ENCODE measurements at regions not wholly inside any gene's neighbourhood (a gene's known extent, or its start where the extent isn't known, plus 50 kb on each side); places are given as distances from the start of the nearest gene placed in this dataset.

- TF ChIP-seq MAX (IDR thresholded peaks at IDR 0.05; ENCODE audit: low read depth, low read length), result no peak
- TF ChIP-seq MYC (IDR thresholded peaks at IDR 0.05; ENCODE audit: low read depth, low read length), result no peak
- no peak for TF ChIP-seq CTCF (IDR thresholded peaks at IDR 0.05; ENCODE audit: low read depth, low read length)
- TF ChIP-seq POLR2A (IDR thresholded peaks at IDR 0.05; ENCODE audit: extremely low read depth, insufficient read length), result no peak
- DNase-seq (ENCODE audit: low read depth), result no peak
- H3K4me3 ChIP-seq (ENCODE audit: low read depth, low read length), result no peak overlapping the region
These were observed 420.8 kb downstream of the MTRR start for GRCh38 chr5:8289779-8290178.

- TF ChIP-seq CTCF (IDR thresholded peaks at IDR 0.05; ENCODE audit: low read depth, low read length), result no peak
- no peak for TF ChIP-seq MYC (IDR thresholded peaks at IDR 0.05; ENCODE audit: low read depth, low read length)
- no peak for TF ChIP-seq POLR2A (IDR thresholded peaks at IDR 0.05; ENCODE audit: extremely low read depth, insufficient read length)
- TF ChIP-seq MAX (IDR thresholded peaks at IDR 0.05; ENCODE audit: low read depth, low read length), result no peak
- DNase-seq (ENCODE audit: low read depth), result no peak
These were observed 421.8 kb downstream of the MTRR start for GRCh38 chr5:8290721-8291120.

GRCh38 chr5:8291641-8292040 lies 422.7 kb downstream of the MTRR start:
- no peak for TF ChIP-seq MYC (IDR thresholded peaks at IDR 0.05; ENCODE audit: low read depth, low read length)
- TF ChIP-seq POLR2A (IDR thresholded peaks at IDR 0.05; ENCODE audit: extremely low read depth, insufficient read length), result no peak
- no peak for TF ChIP-seq MAX (IDR thresholded peaks at IDR 0.05; ENCODE audit: low read depth, low read length)
- TF ChIP-seq CTCF (IDR thresholded peaks at IDR 0.05; ENCODE audit: low read depth, low read length), result no peak
- no peak for DNase-seq (ENCODE audit: low read depth)
- no peak overlapping the region for H3K4me3 ChIP-seq (ENCODE audit: low read depth, low read length)

More at GRCh38 chr5:8290721-8291120, 421.8 kb downstream of the MTRR start:
- H3K4me3 ChIP-seq (ENCODE audit: low read depth, low read length), result no peak overlapping the region

GRCh38 chr5:8295141-8295540 lies 426.2 kb downstream of the MTRR start:
- H3K4me3 ChIP-seq (ENCODE audit: low read depth, low read length), result no peak overlapping the region
- TF ChIP-seq POLR2A (IDR thresholded peaks at IDR 0.05; ENCODE audit: extremely low read depth, insufficient read length) (no peak), MYC (IDR thresholded peaks at IDR 0.05; ENCODE audit: low read depth, low read length) (no peak)

GRCh38 chr5:8299716-8300115 lies 430.8 kb downstream of the MTRR start:
- H3K4me3 ChIP-seq (ENCODE audit: low read depth, low read length), result no peak overlapping the region
- DNase-seq (ENCODE audit: low read depth), result no peak
- TF ChIP-seq MAX (IDR thresholded peaks at IDR 0.05; ENCODE audit: low read depth, low read length) (no peak), CTCF (IDR thresholded peaks at IDR 0.05; ENCODE audit: low read depth, low read length) (no peak), POLR2A (IDR thresholded peaks at IDR 0.05; ENCODE audit: extremely low read depth, insufficient read length) (no peak), MYC (IDR thresholded peaks at IDR 0.05; ENCODE audit: low read depth, low read length) (no peak)

More at GRCh38 chr5:8295141-8295540, 426.2 kb downstream of the MTRR start:
- no peak for DNase-seq (ENCODE audit: low read depth)

GRCh38 chr5:8304341-8304740 lies 435.4 kb downstream of the MTRR start:
- TF ChIP-seq CTCF (IDR thresholded peaks at IDR 0.05; ENCODE audit: low read depth, low read length), result no peak
- no peak for TF ChIP-seq MYC (IDR thresholded peaks at IDR 0.05; ENCODE audit: low read depth, low read length)
- no peak for TF ChIP-seq MAX (IDR thresholded peaks at IDR 0.05; ENCODE audit: low read depth, low read length)
- no peak for TF ChIP-seq POLR2A (IDR thresholded peaks at IDR 0.05; ENCODE audit: extremely low read depth, insufficient read length)
- H3K4me3 ChIP-seq (ENCODE audit: low read depth, low read length), result no peak overlapping the region
- no peak for DNase-seq (ENCODE audit: low read depth)
